NAMALWA (cell line): ENCODE measurements at regions not wholly inside any gene's neighbourhood (a gene's known extent, or its start where the extent isn't known, plus 50 kb on each side); places are given as distances from the start of the nearest gene placed in this dataset.
A peak's percentile ranks its signal among the peaks of the same experiment; 100 is the strongest.
"Not testable (repeated sequence)": the region's sequence is repeated elsewhere in the genome, so short reads cannot be mapped to it uniquely, and the experiment has no call there.

Source experiments
- DNase-seq: peaks from one replicate; pipeline ENCODE4 v3.0.0-alpha.2; 2015; ENCODE audit warnings: low spot score

- DNase-seq = no peak
Observed at GRCh38 chr17:6893382-6894205, 62.1 kb upstream of the TEKT1 start.

GRCh38 chr17:6894206-6894528 is 62.6 kb upstream of the TEKT1 start:
- DNase-seq = no peak

GRCh38 chr17:6901086-6901485 is 69.6 kb upstream of the TEKT1 start:
- no peak for DNase-seq

GRCh38 chr17:6903326-6903900 is 71.9 kb upstream of the TEKT1 start:
- no peak for DNase-seq

GRCh38 chr17:6908807-6909206 is 77.3 kb upstream of the TEKT1 start:
- no peak for DNase-seq

- DNase-seq = peak; percentile 50
Observed at GRCh38 chr17:6910987-6911603, 79.6 kb upstream of the TEKT1 start.

GRCh38 chr17:6912110-6913051 is 80.9 kb upstream of the TEKT1 start:
- DNase-seq = no peak

- DNase-seq = peak; percentile 71
Observed at GRCh38 chr17:6913608-6914443, 82.0 kb upstream of the ALOX12 start.

GRCh38 chr17:6914711-6915110 is 81.1 kb upstream of the ALOX12 start:
- DNase-seq = no peak

- no peak for DNase-seq
Observed at GRCh38 chr17:6915620-6916019, 80.2 kb upstream of the ALOX12 start.

GRCh38 chr17:6919158-6919557 is 76.7 kb upstream of the ALOX12 start:
- DNase-seq = no peak

- no peak for DNase-seq
Observed at GRCh38 chr17:6923385-6923784, 72.5 kb upstream of the ALOX12 start.

GRCh38 chr17:6924208-6924607 is 71.6 kb upstream of the ALOX12 start:
- DNase-seq = no peak

GRCh38 chr17:6926667-6927066 is 69.2 kb upstream of the ALOX12 start:
- no peak for DNase-seq

GRCh38 chr17:6927290-6928126 is 68.3 kb upstream of the ALOX12 start:
- no peak for DNase-seq

GRCh38 chr17:6928193-6928592 is 67.7 kb upstream of the ALOX12 start:
- DNase-seq = no peak

- DNase-seq = no peak
Observed at GRCh38 chr17:6930749-6931148, 65.1 kb upstream of the ALOX12 start.

GRCh38 chr17:6934544-6934943 is 61.3 kb upstream of the ALOX12 start:
- not testable (repeated sequence) for DNase-seq

- no peak for DNase-seq
Observed at GRCh38 chr17:6936370-6937028, 59.4 kb upstream of the ALOX12 start.

GRCh38 chr17:6938637-6939036 is 57.2 kb upstream of the ALOX12 start:
- DNase-seq = no peak
